IPS DF 4.7 (cell line): ENCODE measurements at regions not wholly inside any gene's neighbourhood (a gene's known extent, or its start where the extent isn't known, plus 50 kb on each side); places are given as distances from the start of the nearest gene placed in this dataset.

ENCODE experiments used
- DNase-seq: peaks from one replicate; pipeline ENCODE4 v3.0.0-alpha.2; 2013; ENCODE audit warnings: low spot score; ENCODE audit errors: extremely low read depth

DNA sequence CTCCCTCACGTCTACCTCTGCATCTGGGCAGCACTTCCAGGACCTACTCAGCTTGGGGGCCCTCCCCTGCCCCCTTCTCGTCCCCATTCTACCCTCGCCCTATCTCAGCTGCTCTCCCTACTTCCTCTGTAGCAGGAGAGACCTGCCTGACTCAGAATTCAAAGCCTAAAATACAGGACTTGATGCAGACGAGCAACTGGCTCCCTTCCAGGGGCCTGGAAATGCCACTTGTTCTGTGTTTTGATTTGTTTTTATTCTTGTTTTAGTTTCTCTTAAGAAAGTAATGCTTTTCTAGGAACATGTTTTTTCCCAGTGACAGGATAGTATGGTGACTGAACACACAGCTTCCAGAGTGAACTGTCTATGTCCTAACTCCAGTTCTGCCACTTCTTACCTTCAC is 320.4 kb upstream of the CDH4 start:
- DNase-seq = no peak

GRCh38 chr20:60934724-60935123 is 317.3 kb upstream of the CDH4 start:
- DNase-seq = no peak

DNA sequence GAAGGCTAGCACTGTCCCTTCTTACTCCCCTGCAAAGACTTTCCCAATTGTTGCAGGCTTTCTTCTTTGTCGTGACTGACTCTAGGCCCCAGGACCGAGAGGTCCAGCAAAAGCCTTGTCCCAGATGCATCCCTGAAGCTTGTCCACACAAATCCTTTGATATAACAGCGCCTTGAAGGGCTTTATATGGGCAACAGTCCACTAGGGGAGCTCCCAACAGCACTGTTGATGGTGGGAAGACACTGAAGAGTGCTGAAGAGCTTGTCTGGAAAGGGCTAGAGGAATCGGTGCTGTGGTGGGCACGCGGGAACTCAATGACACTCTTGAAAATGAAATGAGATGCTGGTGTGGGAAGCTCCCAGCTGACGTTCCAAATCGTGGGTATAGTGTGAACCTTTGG is 316.1 kb upstream of the CDH4 start:
- no peak for DNase-seq

GRCh38 chr20:60937585-60937984 is 314.5 kb upstream of the CDH4 start:
- DNase-seq = no peak

DNA sequence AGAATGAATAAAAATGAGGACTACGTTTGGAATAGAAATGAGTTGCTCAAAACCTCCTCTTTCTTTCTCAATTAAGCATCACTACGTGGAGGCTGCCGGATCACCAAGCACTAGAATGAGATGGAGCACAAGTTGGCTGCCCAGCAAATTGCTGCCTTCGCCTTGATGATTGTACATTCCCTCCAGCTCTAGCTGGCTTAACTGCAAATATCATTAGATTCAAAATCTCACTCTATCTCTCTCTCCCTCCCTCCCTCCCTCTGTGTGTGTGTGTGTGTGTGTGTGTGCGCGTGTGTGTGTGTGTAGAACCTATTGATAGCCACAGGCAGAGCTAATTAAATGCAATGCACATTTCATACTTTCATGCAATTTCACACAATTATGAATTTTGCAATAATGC is 310.7 kb upstream of the CDH4 start:
- no peak for DNase-seq

GRCh38 chr20:60947819-60948218 is 304.2 kb upstream of the CDH4 start:
- DNase-seq = no peak

DNA sequence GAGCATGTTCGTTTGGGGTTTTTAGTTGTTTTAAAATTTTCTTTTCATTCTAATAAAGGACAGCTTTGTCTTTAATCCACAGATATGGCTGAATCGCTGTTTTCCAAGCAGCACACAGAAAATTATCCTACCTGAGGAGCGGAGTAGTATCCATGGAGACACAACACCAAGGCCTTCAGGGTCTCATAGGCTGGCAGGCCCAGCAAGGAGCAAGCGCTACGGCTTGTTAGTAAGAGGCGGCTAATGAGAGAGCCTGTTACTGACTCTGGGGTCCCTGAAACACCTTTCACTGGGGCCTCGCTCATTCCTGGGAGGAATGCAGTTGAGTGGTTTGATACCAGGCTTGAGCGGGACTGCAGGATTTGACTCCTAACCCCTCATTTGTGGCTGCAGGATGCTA is 303.8 kb upstream of the CDH4 start:
- DNase-seq = no peak

GRCh38 chr20:60950561-60950960 is 301.5 kb upstream of the CDH4 start:
- DNase-seq = no peak

DNA sequence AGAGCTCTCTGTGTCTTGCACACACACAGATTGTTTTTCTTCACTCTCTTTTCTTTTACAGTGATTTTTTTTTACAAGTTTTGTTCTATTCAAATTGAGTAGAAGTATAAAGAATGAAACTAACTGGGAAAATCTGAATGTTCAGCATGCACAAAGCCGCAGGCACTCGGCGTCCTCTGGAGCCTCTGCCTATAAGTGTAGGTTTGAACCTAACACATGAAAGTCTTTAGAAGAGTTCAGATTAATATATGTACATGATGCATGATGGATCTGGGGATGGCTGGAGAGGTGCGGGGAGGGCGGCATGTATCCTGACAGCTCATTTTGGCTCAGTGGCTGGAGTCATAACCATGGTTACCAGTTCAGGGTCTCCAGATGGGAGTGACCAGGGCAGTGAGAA is 301.1 kb upstream of the CDH4 start:
- DNase-seq = no peak

GRCh38 chr20:60952861-60953260 is 299.2 kb upstream of the CDH4 start:
- no peak for DNase-seq

GRCh38 chr20:60953321-60953720 is 298.7 kb upstream of the CDH4 start:
- no peak for DNase-seq

DNA sequence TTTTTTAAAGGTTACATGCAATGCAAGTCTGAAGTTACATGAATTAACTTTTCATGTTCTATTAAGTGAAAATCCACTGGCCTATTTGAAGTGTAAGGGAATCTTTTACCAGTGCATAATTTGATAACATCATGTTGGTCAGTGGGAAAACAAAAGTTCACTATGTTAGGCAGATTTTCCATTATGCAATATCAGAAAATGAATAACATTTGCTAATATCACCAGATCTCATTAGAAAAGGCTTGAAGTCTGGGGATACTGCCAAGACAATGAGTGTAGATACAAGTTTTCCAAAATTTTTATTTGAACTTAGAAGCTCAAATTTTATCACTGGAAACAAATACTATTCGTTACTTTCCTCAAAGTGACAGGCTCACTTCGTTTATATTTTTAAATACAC is 296.4 kb upstream of the CDH4 start:
- no peak for DNase-seq

GRCh38 chr20:60956194-60956593 is 295.9 kb upstream of the CDH4 start:
- DNase-seq = no peak

DNA sequence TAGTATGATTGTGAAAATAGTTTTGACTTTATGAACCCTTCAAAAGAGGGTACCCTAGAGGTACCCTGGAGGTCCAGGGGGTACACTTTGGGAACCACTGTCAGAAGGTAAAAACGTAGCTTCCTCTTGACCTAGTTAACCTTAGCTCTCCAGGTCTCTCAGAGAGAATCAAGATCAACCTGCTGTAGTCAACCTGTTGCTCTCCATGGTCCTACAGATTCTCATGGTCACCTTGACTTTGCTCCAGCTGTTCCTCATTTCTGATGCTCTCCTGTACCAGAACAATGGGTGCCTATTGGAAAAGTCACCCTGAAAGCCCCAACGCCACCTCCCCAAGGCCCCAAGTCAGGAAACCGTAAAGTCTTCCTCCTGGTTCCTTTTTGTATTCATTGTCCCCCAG is 294.4 kb upstream of the CDH4 start:
- DNase-seq = no peak

GRCh38 chr20:60959971-60960370 is 292.1 kb upstream of the CDH4 start:
- DNase-seq = no peak

GRCh38 chr20:60960500-60960899 is 291.6 kb upstream of the CDH4 start:
- DNase-seq = no peak

DNA sequence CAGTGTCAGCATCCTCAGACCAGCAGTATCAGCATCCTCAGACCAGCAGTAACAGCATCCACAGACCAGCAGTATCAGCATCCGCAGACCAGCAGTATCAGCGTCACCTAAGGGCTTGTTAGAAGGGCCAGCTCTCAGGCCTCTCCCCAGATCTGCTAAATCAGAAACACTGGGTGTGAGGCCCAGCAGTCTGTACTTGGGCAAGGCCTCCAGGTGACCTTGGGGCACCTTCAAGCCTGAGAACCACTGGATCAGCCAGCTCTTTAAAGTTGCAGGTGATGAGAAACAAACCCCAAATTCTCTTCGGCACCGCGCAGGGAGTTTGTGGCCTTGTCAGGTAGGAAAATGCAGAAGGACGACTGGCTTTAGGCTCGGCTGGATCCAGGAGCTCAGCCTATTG is 290.5 kb upstream of the CDH4 start:
- no peak for DNase-seq

DNA sequence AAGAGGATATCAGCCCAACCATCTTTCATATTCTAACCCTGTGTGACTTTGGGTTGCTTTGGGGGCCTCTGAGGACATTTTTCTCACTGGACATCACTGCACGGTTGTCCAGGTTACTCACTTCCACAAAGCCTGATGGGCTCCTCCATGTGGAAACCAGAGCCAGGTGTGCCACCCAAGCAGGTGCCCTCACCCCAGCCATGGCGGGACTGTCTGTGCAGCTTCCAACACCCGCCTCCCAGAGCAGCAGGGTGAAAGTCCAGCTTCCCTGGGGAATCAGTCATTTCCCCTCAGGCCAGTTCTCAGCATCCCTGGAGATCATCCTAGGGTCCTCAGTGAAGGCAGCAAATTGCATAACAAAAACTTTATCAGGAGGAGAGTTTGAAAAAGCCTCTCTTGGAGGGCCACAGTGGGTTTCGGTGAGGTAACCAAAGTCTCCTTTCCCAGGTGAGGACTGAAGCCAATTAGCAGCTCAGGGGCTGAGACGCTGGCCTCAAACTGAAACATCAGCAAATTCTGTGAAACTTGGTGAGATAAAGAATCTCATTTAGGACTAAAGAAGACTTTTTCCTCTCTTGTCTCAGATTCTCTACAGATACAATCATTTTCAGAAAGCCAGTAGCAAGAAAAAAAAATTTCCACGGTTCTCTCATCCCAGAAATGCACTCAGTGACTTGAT is 289.6 kb upstream of the CDH4 start:
- DNase-seq = no peak

DNA sequence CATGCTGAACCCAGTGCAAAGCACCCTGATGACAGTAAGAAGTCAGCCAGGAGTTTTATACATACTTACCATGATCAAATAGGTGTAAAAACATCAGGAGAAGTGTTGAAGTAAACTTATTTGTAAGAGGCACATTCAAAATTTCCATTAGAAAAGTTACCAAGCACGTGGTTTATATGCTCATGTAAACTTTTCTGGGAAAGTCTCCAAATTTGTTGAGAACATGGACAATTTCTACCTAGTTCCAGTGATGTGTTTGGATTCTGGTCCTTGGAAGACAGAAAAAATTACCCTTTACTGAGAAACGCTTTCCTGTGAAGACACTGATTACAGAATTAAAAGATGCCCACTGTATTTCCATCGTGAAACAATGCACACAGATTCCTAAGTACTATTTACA is 288.9 kb upstream of the CDH4 start:
- no peak for DNase-seq

GRCh38 chr20:60964911-60965310 is 287.1 kb upstream of the CDH4 start:
- no peak for DNase-seq

DNA sequence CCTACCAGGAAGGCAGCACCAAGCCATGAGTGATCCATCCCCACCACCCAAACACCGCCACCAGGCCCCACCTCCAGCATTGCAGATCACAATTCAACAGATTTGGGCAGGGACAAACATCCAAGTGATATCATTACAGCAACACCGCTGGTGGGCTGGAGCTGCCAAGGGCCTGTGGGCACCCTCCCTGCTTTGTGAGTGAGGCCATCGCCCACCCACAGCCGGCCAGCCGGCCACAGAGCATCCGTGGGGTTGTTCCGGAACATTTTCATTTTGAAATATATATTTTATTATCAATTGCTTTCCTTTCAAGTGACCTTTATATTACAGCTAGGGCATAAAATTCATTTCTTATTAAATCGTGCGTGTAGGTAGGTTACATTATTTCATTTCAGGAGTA is 286.0 kb upstream of the CDH4 start:
- DNase-seq = no peak

GRCh38 chr20:60966766-60967165 is 285.3 kb upstream of the CDH4 start:
- no peak for DNase-seq

DNA sequence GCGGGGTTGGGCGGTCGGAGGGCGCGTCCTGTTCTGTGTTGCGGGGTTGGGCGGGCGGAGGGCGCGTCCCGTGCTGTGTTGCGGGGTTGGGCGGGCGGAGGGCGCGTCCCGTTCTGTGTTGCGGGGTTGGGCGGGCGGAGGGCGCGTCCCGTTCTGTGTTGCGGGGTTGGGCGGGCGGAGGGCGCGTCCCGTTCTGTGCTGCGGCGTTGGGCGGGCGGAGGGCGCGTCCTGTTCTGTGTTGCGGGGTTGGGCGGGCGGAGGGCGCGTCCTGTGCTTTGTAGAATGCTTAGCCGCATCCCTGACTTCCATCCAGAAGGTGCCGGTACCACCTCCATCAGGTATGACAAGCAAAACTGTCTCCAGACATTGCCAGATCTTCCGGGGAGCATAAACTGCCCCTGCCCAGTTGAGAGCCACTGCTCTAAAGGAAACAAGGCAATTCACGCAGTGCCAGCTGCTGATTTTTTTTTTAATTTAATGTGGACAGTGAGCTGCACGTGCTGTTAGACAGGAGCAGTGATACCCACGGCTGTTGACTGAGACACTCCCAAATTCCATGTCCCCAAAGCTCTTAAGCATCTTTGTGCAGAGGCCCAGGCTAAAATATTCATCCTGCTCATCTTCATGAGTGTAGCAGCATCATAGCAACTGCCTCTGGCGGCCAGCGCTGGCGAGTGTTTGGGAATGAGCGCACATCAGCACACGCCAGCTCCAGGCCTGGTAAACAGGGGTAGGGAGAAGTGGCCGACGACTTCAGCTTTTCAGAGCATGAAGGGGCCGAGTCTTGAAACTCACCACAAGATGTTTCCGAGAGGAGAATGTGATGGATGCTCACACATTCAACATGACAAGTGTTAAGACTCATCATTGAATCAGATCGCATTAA is 284.4 kb upstream of the CDH4 start:
- DNase-seq = no peak
